Pons (tissue), 1 donor: ENCODE measurements at regions not wholly inside any gene's neighbourhood (a gene's known extent, or its start where the extent isn't known, plus 50 kb on each side); places are given as distances from the start of the nearest gene placed in this dataset.

ENCODE experiments used
- DNase-seq: peaks from one replicate; pipeline ENCODE4 v3.0.0-alpha.2; 2016; ENCODE audit warnings: low spot score

DNA sequence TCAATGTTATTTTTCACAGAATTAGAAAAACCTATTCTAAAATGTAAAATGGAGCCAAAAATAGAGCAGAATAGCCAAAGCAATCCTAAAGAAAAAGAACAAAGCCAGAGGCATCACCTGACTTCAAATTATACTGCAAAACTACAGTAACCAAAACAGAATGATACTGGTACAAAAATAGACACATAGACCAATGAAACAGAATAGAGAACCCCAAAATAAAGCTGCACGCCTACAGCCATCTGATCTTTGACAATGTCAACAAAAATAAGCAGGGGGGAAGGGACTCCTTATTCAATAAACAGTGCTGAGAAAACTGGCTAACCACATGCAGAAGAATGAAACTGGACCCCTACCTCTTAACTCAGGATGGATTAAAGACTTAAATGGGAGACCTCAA lies 65.8 kb upstream of the PDE4D start:
- DNase-seq = no peak

DNA sequence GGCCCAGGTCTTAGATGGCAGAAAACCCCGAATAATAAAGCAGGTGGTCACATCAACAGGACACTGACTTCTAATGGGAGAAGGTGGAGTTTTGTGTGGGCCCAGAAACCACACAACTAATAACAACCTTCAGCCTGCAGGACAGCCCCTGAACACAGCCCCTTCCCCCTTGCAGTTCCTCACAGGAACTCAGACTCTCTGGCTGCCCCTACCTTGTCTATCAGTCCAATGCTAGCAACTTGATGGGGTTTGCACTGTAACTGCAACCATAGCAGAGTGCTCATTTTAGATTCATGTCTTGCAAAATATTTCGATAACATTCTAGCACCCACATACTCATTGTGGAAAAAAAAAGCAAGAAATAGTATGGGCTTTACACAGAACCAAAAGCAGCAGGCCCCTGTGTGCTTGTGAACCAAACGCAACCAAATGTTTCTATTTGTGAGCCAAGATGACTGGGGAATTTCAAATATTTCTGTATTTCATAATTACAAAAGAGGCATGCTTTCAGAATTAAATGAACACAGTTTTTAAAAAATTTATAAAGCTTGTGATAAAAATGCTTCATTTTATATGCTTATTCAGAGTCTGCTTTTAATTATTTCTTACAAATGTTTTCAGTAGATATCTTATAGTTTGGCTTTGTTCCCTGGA lies 62.7 kb upstream of the PDE4D start:
- no peak for DNase-seq

DNA sequence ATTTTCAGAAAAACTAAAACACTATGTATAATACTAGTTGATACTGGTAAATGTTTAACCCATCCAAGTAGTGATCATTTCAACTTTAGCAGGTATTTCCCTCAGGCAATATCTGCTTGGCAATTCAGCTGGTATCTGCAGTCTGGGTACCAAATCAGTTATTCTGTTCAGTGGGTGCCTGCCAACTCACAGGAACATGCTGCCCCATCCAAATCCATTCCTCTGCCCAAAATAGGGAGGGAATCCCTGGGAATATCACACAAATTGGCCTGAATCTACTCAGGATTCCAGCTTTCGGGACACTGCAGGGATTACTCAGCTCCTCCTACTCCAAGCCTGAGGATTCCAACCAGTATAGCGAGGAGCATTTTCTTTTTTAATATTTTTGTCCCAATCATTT lies 61.7 kb upstream of the PDE4D start:
- no peak for DNase-seq

DNA sequence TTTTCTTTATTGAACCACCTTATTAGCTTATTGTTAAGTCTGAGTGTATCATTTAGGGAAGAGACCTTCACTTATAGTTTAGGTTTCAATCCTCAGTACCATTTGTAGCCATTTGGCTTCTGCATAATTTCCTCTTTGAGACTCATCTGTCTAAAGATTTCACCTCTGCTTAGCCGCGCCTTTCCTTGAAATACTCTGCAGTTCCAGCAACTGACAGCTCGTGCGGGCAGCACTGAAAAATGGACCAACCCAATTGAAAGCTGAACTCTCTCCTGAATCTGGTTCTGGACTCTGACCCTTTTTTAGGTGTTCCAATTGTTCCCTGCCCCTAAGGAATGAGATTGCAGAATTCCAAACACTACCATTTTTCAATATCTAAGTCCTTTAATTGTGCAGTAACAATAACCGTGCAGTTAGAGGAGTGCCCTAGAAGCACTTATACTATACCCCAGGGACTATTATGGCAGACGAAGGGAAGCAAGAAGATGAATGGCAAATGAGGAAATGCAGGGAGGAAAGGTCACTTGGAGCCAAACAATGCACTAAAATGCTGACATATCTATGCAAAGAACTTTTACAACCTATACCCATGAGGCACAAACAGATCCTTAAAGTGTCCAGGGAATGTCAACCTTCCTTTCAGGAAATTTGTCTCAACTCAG lies 50.1 kb upstream of the PDE4D start:
- no peak for DNase-seq
